GM20000 (cell line): ENCODE measurements at regions not wholly inside any gene's neighbourhood (a gene's known extent, or its start where the extent isn't known, plus 50 kb on each side); places are given as distances from the start of the nearest gene placed in this dataset.

Experiments
- DNase-seq: peaks from one replicate; pipeline ENCODE4 v3.0.0; 2012; ENCODE audit warnings: low spot score
- TF ChIP-seq, protein P1 (sequence below): IDR thresholded peaks from 2 replicates; pipeline ENCODE4 v1.5.1; 2012; ENCODE audit warnings: mild to moderate bottlenecking, control low read depth; ENCODE audit errors: extremely low read depth, missing control alignments

DNA sequence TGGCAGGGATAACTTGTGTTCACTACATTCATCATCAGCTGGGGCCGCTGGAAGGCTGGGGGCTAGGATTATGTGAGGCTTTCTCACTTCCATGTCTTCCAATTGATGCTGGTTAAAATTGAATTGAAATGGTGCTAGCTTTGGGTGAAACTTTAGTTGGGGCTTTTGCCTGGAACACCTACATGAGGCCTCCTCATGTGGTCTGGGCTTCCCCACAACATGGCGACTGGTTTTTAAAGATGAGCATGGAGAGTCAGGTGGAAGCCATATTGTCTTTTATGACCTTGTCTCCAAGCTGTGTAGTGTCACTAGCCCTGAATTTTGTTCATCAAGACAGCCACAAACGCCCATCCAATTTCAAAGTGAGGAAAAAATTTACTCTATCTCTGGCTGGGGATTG lies 1033.9 kb downstream of the TYW1 start:
- DNase-seq: no peak
- TF ChIP-seq, protein P1, sequence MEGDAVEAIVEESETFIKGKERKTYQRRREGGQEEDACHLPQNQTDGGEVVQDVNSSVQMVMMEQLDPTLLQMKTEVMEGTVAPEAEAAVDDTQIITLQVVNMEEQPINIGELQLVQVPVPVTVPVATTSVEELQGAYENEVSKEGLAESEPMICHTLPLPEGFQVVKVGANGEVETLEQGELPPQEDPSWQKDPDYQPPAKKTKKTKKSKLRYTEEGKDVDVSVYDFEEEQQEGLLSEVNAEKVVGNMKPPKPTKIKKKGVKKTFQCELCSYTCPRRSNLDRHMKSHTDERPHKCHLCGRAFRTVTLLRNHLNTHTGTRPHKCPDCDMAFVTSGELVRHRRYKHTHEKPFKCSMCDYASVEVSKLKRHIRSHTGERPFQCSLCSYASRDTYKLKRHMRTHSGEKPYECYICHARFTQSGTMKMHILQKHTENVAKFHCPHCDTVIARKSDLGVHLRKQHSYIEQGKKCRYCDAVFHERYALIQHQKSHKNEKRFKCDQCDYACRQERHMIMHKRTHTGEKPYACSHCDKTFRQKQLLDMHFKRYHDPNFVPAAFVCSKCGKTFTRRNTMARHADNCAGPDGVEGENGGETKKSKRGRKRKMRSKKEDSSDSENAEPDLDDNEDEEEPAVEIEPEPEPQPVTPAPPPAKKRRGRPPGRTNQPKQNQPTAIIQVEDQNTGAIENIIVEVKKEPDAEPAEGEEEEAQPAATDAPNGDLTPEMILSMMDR: no peak

DNA sequence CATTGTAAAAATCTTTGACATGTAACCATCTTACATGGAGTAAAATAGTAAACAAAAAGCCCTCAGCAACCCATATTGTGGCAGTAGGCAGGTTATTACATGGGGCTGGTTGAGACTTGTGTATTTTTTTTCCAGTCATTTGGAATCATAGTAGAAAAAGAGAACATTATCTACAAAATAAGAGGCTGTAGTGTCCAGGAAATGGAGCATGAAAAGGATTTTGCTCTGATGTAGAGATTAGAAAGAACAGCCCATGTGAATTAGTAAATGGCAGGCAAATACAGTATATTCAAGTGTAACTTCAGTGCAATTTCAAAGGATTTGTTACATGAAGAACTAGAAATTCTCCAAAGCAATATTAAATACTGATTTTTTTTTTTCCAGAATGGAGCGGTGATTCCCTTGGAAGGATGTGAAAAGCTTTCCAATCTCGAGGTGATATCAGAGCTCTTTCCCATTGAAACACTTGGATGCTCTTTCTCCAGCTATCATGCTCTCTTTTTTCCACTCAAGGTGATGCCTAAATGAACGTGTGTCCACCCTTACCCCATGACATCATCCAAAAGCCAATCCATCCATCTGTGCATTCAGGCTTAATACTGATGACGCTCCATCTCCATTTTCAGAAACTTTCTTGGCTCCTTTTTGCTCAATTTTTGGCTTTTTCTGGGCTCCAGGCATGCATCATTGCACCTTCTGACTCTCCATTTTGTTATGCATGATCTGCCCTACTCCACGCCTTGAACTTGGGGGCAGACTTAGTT lies 1034.7 kb downstream of the TYW1 start:
- TF ChIP-seq, protein P1: no peak
- DNase-seq: no peak

DNA sequence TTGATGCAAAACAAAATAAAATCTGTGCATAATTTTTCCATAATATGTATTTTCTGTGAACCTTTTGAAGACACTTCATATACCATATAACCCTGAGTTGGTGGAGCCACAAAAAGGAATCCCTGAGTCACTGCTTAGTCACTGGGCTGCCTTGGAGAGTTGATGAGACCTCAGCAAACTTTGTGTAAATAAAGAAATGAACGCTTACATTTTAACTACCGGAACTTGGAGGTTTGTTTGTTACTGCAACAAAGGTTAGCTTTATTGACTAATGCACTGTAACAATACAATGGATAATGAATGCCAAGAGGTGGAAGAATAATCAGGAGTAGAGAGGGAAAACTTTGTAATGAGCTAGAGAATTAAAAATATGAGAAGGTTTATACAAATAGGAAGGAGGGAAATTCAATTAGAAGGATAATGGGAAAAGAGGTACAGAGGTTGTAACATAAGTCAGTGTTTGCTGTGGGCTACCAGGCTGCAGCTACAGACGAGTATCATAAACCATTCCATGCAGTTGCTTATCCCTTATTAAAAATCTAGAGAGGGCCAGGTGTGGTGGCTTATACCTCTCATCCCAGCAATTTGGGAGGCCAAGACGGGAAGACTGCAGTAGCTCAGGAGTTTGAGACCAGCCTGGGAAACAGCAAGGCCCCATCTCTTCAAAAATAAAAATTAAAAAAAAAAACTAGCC lies 1042.1 kb downstream of the TYW1 start:
- DNase-seq: no peak
- TF ChIP-seq, protein P1: no peak

DNA sequence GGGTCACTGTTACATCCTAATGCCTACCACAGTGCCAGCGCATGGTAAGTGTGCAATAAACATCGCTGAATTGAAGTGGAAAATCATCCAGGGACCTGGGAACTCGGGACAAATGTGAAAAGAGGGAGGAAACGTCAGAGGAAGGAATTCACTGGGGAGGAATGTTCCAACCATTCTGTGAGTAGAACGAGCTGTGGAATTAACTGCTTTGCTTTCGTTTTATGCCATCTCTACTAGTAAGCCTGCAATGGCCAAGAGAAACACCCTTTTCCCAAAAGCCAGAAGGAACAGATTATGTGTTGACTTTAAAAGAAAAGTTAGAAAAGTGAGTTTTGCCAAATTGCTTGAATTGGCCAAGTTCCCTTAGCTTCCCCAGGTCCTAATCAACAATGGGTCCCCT lies 1044.9 kb downstream of the TYW1 start:
- DNase-seq: no peak
- TF ChIP-seq, protein P1: no peak

DNA sequence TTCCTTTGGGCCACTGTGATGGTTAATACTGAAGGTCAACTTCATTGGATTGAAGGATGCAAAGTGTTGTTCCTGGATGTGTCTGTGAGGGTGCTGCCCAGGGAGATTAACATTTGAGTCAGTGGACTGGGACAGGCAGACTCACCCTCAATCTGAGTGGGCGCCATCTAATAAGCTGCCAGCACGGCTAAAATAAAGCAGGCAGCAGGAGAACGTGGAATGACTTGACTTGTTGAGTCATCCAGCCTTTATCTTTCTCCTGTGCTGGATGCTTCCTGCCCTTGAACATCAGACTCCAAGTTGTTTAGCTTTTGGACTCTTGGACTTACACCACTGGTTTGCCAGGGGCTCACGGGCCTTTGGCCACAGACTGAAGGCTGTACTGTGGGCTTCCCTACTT lies 1046.9 kb downstream of the TYW1 start:
- TF ChIP-seq, protein P1: no peak
- no peak for DNase-seq

DNA sequence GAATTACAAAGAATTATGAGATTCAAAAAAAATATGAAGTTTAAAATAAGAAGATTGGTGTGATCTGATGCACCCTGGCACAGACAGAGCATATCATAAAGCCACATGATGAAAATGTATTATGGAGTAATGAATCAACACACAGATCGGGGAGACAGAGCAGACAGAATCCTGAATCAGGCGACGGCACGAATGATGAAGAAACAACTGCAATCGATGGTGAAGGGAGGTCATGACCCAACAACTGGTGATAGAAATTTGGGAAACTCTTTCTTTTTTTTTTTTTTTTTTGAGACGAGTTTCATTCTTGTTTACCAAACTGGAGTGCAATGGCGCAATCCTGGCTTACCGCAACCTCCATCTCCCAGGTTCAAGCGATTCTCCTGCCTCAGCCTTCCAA lies 1054.0 kb downstream of the TYW1 start:
- TF ChIP-seq, protein P1: no peak
- DNase-seq: no peak

DNA sequence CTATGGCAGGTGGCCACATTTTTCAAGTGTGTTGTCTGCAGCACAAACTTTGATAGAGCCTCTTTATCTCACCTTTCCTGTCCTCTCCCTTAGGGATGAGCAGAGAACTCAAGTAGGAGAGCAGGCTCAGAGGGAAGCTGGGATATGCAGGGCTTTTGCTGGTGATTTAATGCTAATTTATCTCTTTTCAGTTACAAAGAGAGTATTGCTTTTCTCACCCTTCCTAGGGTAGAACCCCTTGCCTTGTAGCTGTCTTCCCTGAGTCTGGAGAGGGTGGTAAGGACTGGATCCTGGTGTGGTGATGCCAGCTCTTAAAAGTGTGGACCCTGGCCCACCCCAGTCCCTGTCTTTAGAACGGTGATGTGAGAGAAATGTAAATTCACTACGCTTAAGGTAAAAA lies 1061.4 kb downstream of the TYW1 start:
- DNase-seq: no peak
- TF ChIP-seq, protein P1: no peak
